ENCODE measurements at regions not wholly inside any gene's neighbourhood (a gene's known extent, or its start where the extent isn't known, plus 50 kb on each side); places are given as distances from the start of the nearest gene placed in this dataset.

DNA sequence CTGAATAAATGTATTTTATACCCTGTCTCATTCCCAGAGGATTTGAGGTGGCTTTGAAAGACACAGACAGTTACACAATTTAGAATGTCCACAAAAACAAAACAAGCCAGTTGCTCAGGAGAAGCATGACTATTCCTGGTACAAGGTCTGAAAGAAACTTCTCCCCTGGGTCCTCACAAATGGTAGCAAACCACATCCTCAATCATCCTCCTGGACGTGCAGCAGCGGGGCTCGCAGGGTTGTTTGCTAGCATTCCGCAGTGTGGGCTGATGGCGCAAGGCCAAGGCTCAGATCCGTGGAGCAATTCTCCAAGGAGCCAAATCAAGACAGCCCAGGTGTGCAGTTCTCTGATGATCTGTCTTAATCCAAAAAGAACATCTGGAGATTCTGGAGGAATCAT is 210.3 kb downstream of the ACTL7B start:
- no peak for TF ChIP-seq POLR2A (IDR thresholded peaks at IDR 0.05; ENCODE audit: borderline replicate concordance, extremely low read depth, insufficient read depth, insufficient read length)
- TF ChIP-seq, protein P1, sequence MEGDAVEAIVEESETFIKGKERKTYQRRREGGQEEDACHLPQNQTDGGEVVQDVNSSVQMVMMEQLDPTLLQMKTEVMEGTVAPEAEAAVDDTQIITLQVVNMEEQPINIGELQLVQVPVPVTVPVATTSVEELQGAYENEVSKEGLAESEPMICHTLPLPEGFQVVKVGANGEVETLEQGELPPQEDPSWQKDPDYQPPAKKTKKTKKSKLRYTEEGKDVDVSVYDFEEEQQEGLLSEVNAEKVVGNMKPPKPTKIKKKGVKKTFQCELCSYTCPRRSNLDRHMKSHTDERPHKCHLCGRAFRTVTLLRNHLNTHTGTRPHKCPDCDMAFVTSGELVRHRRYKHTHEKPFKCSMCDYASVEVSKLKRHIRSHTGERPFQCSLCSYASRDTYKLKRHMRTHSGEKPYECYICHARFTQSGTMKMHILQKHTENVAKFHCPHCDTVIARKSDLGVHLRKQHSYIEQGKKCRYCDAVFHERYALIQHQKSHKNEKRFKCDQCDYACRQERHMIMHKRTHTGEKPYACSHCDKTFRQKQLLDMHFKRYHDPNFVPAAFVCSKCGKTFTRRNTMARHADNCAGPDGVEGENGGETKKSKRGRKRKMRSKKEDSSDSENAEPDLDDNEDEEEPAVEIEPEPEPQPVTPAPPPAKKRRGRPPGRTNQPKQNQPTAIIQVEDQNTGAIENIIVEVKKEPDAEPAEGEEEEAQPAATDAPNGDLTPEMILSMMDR (IDR thresholded peaks at IDR 0.05 in 2 of 3, conservative IDR thresholded peaks at IDR 0.05 in 1 of 3; ENCODE audit: borderline replicate concordance in 1 of 3, insufficient read depth in 1 of 3, low read depth in 2 of 3, low read length in 2 of 3): no peak
- TF ChIP-seq, protein P2, sequence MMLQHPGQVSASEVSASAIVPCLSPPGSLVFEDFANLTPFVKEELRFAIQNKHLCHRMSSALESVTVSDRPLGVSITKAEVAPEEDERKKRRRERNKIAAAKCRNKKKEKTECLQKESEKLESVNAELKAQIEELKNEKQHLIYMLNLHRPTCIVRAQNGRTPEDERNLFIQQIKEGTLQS (IDR thresholded peaks at IDR 0.05): no peak
- no peak for TF ChIP-seq ZNF274 (IDR thresholded peaks at IDR 0.05; ENCODE audit: low read depth, low read length)
- TF ChIP-seq EZH2 (IDR thresholded peaks at IDR 0.05): no peak
- TF ChIP-seq EZH2phosphoT487 (IDR thresholded peaks at IDR 0.05; ENCODE audit: borderline replicate concordance): no peak
- no peak for TF ChIP-seq CEBPB (IDR thresholded peaks at IDR 0.05; ENCODE audit: low read depth)

All from HCT116 (cell line).